ENCODE measurements at regions not wholly inside any gene's neighbourhood (a gene's known extent, or its start where the extent isn't known, plus 50 kb on each side); places are given as distances from the start of the nearest gene placed in this dataset.

DNA sequence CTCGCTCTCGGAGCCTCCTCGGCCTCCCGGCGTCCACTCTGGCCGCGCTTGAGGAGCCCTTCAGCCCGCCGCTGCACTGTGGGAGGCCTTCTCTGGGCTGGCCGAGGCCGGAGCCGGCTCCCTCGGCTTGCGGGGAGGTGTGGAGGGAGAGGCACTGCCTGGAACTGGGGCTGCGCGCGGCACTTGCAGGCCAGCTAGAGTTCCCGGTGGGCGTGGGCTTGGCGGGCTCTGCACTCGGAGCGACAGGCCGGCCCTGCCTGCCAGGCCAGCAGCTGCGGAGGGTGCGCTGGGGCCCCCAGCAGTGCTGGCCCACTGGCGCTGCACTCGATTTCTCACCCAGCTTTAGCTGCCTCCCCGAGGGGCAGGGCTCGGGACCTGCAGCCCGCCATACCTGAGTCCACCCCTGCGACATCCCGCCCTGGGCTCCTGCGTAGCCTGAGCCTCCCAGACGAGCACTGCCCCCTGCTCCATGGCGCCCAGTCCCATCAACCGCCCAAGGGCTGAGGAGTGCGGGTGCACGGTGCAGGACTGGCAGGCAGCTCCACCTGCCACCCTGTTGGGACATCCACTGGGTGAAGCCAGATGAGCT is 765.0 kb downstream of the IGSF11 start:
- WGBS, 3 donors = 94 to 95% (median 95%) methylated on average over 26 to 38 of the region's 38 CpGs
- Histone ChIP-seq H3K4me3 (no peak overlapping the region), H3K36me3 (ENCODE audit: insufficient read depth in 1 of 2, low read depth in 1 of 2) (no peaks in the 10 kb centered on the region), H3K27ac (no peak overlapping the region), H3K9me3 (no peaks in the 10 kb centered on the region), H3K4me1 (no peaks in the 10 kb centered on the region), H3K27me3 (ENCODE audit: insufficient read depth in 3 of 3, low read length in 2 of 3) (no peaks in the 10 kb centered on the region)
- DNase-seq (no peak), ATAC-seq (no peak)
- TF ChIP-seq, protein P1, sequence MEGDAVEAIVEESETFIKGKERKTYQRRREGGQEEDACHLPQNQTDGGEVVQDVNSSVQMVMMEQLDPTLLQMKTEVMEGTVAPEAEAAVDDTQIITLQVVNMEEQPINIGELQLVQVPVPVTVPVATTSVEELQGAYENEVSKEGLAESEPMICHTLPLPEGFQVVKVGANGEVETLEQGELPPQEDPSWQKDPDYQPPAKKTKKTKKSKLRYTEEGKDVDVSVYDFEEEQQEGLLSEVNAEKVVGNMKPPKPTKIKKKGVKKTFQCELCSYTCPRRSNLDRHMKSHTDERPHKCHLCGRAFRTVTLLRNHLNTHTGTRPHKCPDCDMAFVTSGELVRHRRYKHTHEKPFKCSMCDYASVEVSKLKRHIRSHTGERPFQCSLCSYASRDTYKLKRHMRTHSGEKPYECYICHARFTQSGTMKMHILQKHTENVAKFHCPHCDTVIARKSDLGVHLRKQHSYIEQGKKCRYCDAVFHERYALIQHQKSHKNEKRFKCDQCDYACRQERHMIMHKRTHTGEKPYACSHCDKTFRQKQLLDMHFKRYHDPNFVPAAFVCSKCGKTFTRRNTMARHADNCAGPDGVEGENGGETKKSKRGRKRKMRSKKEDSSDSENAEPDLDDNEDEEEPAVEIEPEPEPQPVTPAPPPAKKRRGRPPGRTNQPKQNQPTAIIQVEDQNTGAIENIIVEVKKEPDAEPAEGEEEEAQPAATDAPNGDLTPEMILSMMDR (IDR thresholded peaks at IDR 0.05) = no peak
- intact Hi-C loops (cut with DNase I) = no loop called here

DNA sequence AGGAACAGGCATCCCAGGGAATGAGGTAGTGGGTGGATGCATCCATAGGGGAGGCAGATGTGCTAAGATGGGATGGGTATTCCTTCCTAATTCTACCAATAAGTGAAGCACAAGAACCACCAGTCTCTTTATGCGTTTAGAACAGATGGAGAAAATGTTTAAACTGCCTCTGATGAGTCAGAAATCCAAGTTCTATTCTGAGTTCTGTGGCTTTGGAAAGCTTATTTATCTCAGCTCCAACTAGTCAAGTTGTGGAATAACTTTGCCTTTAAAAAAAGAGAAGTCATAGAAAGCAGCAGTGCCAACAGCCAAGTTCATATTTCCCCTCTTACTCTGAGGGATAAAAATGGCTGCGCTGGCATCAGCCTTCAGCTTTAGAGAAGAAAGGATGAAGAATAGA is 761.7 kb downstream of the IGSF11 start:
- 61 to 92% (median 80%) methylated on average over 2 of the region's 2 CpGs for WGBS, 3 donors
- TF ChIP-seq, protein P1 (IDR thresholded peaks at IDR 0.05) = no peak
- ATAC-seq = no peak

DNA sequence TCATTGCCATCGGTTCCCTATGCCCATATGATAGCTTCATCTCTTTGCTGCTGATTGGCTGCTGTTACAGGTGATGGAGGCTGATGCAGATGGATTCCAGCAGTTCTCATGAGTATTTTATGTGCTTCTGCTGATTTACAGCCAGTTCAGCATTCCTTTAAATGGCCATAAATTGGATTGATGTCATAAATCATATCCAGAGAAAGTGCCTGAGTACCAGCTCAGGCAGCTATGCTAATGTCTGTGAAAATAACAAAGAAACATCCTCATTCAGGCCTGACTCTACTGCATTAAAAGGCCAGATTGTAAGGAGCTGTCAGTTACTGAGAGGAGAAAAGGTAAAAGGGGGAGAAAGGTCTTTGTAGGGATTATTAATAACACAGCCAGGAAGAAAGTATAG is 756.8 kb downstream of the IGSF11 start:
- H3K4me3 ChIP-seq = no peak overlapping the region
- H3K4me1 ChIP-seq = no peaks in the 10 kb centered on the region
- H3K36me3 ChIP-seq (ENCODE audit: insufficient read depth in 1 of 2, low read depth in 1 of 2) = no peaks in the 10 kb centered on the region
- peaks cover 0 to 3% (median 0%) of the 10 kb centered on the region in 3 donors for H3K27me3 ChIP-seq (ENCODE audit: insufficient read depth in 3 of 3, low read length in 2 of 3)
- no peaks in the 10 kb centered on the region for H3K9me3 ChIP-seq
- DNase-seq = no peak
- 58 to 73% (median 65%) methylated on average over 1 of the region's 1 CpG for WGBS, 3 donors
- intact Hi-C loops (cut with DNase I) = no loop called here
- ATAC-seq = no peak
- no peak overlapping the region for H3K27ac ChIP-seq
- TF ChIP-seq, protein P1 (IDR thresholded peaks at IDR 0.05) = no peak

More for the DNA sequence above, 761.7 kb downstream of the IGSF11 start:
- Histone ChIP-seq H3K27ac (no peak overlapping the region), H3K36me3 (ENCODE audit: insufficient read depth in 1 of 2, low read depth in 1 of 2) (no peaks in the 10 kb centered on the region), H3K9me3 (no peaks in the 10 kb centered on the region), H3K4me3 (no peak overlapping the region), H3K4me1 (no peaks in the 10 kb centered on the region), H3K27me3 (ENCODE audit: insufficient read depth in 3 of 3, low read length in 2 of 3) (peaks cover 0 to 3% (median 0%) of the 10 kb centered on the region in 3 donors)
- intact Hi-C loops (cut with DNase I) = no loop called here
- DNase-seq = no peak

DNA sequence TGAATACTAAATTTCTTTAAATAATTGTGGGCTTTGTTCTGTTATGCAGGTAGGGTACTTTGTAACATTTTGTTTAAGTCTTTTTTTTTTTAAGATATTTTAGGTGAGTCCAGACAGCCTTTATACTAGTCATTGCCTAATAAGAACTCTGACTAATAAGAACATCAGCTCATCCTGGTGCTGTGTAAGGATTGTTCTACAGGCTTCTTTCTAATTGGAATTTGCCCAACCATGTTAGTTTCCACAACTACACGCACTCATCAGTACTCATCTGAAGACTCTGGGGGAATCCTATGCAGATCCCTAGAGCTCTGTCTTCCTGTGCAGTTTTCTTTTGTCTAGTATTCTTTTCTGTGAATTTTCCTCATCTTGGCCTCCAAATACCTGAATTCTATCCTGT is 741.8 kb downstream of the IGSF11 start:
- Histone ChIP-seq H3K4me3 (no peak overlapping the region), H3K4me1 (no peaks in the 10 kb centered on the region), H3K27me3 (ENCODE audit: insufficient read depth in 3 of 3, low read length in 2 of 3) (no peaks in the 10 kb centered on the region), H3K9me3 (no peaks in the 10 kb centered on the region), H3K36me3 (ENCODE audit: insufficient read depth in 1 of 2, low read depth in 1 of 2) (no peaks in the 10 kb centered on the region), H3K27ac (no peak overlapping the region)
- no peak for DNase-seq
- 65 to 88% (median 81%) methylated on average over 1 of the region's 1 CpG for WGBS, 3 donors
- no peak for ATAC-seq
- TF ChIP-seq, protein P1 (IDR thresholded peaks at IDR 0.05) = no peak
- intact Hi-C loops (cut with DNase I) = no loop called here

DNA sequence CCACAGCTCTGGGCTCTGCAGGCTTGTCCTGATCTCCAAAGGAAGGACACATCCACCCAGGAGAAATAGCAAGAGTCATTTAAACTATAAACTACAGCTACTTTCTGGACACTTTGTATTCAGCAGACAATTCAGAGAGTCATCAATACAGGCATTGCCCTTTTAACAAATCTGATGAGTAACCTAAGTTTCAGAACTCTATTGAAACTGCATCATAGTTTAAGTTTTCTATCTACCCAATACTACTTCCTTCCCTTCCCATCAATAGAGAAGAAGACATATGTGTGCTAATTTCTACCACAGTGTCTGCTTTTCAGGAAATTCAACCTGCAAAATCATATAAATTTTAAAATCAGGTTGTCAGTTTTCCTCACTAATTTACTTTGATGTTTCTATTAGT is 736.5 kb downstream of the IGSF11 start:
- no peak overlapping the region for H3K27ac ChIP-seq
- ATAC-seq (no peak), DNase-seq (no peak)
- intact Hi-C loops (cut with DNase I) = no loop called here
- H3K36me3 ChIP-seq (ENCODE audit: insufficient read depth in 1 of 2, low read depth in 1 of 2) = no peaks in the 10 kb centered on the region
- TF ChIP-seq, protein P1 (IDR thresholded peaks at IDR 0.05) = no peak
- no peaks in the 10 kb centered on the region for H3K9me3 ChIP-seq
- H3K4me3 ChIP-seq = no peak overlapping the region
- H3K27me3 ChIP-seq (ENCODE audit: insufficient read depth in 3 of 3, low read length in 2 of 3) = no peaks in the 10 kb centered on the region
- H3K4me1 ChIP-seq = no peaks in the 10 kb centered on the region
